COLO829 (cell line): ENCODE measurements at regions not wholly inside any gene's neighbourhood (a gene's known extent, or its start where the extent isn't known, plus 50 kb on each side); places are given as distances from the start of the nearest gene placed in this dataset.

Experiments
- DNase-seq: peaks from one replicate; pipeline ENCODE4 v3.0.0; 2012; ENCODE audit warnings: low spot score

GRCh38 chr2:236718207-236718992 is 148.8 kb downstream of the ACKR3 start:
- DNase-seq: no peak

- no peak for DNase-seq
Measured at GRCh38 chr2:236719192-236719635, 149.6 kb downstream of the ACKR3 start.

DNA sequence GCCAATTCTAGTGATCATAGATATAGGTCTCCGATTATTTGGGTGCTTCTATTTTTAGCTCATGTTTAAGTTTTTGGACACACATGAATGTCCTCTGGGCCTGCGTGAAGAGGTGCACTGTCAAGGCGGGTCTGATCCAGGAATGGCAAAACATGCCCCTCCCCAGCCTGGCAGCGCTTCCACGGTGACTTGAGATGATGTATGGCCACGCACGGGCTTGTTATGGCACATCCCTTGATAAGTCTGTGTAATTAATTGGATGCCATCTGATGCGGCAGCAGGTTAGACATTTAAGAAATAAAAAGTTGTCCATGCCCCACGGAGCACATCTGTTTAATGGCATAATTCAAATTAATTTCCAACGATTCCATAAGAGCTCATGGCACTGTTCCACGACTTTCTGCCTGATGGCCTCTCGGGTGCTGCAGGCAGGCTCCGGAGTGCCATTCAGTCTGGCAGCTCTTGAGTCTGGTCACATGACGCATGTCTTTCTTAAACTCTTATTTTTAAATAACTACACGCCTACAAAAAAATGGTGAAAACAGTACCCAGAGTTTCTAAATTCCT is 151.4 kb downstream of the ACKR3 start:
- DNase-seq: no peak

GRCh38 chr2:236724200-236724599 is 154.6 kb downstream of the ACKR3 start:
- DNase-seq: no peak

DNA sequence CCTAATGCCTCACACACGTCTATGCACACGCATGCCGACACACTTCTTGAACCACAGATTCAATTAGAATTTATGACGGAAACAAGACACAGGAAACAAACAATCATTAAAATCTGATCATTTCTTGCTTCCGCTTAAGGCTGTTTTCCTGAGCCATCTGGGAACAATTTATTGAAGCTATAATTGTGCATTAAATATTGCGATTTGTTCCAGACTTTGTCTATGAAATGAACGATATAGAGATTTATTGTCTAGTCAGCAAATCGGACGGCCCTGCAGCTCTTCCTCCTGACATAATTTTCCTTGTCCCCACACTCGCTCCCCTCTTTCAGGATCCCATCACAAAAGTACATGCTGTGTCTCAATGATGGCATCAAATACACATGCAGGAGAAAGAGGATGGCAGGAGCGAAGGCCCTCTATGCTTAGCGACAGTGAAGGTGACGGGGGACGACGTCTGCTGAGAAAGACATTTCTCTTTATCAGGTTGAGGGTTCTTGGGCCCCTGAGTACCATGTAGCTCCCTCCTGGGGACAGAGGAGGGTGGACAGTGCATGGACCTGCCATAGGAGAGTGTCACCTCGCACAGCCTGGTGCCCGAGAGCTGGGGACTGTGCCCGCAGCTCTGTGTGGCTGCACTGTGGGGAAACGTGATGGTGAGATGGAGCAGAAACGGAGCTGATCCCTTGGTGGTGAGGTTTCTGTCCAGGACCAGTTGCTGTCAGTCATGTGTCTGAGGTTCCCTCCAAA is 157.3 kb downstream of the ACKR3 start:
- no peak for DNase-seq

- no peak for DNase-seq
Measured at GRCh38 chr2:236728916-236729670, 159.5 kb downstream of the ACKR3 start.

DNA sequence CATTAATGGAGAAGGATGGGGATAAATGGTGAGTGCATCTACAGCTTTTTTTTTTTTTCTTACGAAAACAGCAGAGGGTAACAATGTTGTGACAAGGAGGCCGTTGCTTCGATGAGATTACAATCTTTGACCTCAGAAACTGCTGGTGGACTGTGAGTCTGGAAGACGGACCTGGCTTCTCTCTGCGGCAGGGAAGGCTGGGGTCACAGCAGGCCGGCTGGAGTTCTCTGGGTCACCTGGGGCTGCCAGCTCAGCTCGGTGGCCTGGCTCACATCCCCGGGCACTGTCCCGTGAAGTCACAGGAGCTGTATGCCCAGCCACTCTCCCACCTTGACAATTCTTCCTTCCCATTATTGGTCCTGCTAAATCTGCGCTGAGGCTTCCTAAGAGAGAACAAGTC is 160.8 kb downstream of the ACKR3 start:
- DNase-seq: no peak

- no peak for DNase-seq
Measured at GRCh38 chr2:236731767-236732580, 162.3 kb downstream of the ACKR3 start.

- DNase-seq: no peak
Measured at GRCh38 chr2:236733156-236733555, 163.5 kb downstream of the ACKR3 start.

DNA sequence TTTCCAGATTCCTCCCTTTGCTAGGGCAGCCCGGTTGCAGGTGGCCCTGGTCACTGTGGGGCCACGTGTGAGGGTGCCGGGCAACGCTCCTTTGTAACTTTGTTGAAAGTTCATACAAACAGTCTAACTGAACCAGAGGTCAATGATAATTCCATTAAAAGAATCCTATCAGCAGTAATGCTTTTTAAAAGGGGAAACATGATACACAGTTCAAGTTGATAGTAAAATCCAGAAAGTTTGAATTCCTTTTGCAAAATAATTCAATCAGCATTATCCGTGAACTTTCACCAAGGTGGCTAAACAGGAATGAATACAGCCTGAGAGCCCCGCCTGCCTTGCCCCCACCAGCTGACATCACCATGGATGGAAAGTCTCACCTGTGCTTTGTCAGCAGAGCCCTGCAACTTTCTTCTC is 166.2 kb downstream of the ACKR3 start:
- DNase-seq: no peak

DNA sequence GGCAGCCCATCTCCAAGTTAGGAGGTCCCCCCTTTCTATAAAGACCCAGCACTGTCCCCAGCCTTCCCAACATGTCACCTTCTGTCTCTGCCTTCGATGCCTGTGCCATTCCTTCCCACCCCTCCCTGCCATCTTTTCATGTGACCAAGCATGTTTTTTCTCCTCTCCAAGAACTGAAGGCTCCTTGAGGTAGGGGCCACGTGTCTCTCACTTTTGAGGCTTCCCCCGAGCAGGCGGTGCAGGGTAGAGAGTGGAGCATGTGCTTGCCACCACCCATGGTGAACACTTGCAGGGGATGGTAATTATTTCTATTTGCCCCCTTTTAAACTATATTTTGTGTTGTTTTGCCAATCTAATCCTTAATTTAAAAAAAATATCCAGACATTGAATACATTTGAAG is 168.4 kb downstream of the ACKR3 start:
- DNase-seq: no peak

- no peak for DNase-seq
Measured at GRCh38 chr2:236738896-236739295, 169.3 kb downstream of the ACKR3 start.

GRCh38 chr2:236739663-236740062 is 170.0 kb downstream of the ACKR3 start:
- no peak for DNase-seq

DNA sequence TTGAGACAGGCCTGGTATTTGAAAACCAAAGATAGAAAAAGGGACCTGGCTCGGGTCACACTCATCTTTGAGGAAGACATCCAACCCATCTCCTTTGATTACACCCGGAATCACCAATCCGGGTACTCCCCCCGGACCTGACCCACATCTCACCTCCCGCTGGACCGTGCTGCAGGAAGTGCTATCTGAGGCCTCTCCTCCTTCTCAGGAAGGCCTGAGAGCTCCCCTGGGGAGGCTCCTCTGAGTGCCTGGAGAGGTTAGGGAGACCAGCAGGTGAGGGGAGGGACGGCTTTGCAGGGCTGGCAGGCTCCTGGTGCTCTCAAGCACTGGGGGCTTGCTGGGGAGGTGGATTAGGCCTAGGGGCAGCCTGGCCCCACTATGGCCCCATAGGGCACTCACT is 170.9 kb downstream of the ACKR3 start:
- no peak for DNase-seq

DNA sequence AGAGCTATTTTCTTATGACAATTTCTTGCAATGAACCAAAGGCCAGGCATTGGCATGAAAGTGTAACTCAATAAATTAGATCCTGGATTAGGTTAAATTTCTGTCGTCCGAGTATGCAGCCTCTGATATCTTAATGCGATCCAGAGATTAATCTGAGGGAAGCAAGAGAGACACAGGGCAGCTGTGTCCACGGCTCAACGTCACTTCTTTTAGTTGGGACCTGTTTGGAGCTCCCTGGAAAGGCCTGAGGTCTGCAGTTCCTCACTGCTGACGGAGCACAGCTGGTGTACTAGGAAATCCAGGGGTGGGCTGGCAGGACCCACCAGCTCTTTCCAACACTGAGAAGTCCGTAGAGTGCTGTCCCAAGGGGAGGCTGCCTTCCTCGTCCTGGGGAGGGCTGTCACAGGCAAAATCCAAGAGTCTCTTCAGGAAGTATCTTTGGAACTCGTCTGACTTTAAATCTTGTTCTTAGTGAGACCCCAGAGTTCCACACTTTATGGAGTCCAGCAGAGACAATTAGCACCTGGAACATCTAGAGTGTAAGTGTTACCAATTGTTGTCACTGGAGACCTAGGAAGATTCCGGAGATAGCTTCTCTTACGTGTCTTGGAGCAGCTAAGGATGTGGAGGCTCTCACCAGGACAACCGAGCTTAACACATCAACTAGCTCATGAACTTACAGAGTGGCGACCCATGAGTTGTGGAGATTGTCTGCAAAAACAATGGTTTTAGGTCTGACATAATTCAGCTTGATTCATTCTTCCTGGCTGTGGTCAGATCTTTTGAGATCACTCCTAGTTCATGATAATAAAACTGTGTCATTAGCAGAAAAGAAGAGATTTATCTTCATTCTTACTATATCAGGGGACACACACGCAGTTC is 173.7 kb downstream of the ACKR3 start:
- no peak for DNase-seq

DNA sequence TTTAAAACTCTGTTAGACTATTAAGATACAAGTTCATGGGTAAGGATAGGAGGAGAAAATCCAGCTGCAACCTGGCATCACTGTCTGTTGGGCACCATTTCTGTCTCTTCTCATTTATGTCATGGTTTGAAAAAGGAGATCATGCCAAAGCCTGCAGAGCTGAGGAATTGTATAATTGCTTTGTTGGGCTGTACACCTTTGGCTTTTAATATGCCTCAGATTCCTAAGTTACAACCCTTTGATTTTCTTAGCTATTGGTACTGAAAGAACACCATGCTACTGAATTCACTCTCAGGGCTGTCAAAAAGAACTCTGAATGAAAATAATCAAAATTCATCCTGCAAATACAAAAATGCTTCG is 174.3 kb downstream of the ACKR3 start:
- no peak for DNase-seq

GRCh38 chr2:236744281-236744705 is 174.7 kb downstream of the ACKR3 start:
- no peak for DNase-seq

- no peak for DNase-seq
Measured at GRCh38 chr2:236744716-236745115, 175.1 kb downstream of the ACKR3 start.

DNA sequence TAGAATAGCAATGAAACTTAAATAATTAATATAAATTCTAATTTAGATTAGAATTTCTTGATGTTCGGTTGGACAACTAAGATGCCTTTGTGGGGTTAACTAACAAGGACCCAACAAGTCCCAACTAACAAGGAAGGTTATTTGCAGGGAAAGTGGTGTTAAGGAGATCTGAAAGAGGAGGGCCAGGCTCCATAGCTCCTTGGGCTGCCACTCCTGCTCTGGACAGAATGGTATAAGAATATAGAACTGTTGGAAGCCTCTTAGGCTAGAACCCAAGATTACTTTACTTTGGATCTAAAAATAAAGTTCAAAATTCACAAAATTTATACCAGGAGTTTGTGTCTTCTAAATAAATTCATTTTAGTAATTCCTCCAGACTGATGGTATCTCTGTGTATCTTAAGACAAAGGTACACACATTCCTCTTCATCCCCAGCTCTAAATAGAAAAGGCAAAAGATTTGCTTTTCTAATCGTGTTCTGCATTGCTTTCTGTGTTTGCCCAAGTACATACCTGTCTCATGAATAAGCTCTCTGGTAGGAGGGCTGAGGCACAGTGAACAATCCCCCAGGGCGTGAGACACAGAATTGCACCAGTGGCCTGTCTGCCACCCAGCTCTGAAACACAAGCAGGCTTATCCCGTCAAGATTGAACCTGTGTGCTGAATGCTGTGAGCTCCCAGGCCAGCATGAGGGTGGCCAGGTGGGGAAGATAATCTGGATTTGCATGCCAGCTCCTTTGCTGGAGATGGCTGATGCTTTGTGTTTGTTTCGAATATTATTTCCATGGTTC is 176.0 kb downstream of the ACKR3 start:
- DNase-seq: no peak

DNA sequence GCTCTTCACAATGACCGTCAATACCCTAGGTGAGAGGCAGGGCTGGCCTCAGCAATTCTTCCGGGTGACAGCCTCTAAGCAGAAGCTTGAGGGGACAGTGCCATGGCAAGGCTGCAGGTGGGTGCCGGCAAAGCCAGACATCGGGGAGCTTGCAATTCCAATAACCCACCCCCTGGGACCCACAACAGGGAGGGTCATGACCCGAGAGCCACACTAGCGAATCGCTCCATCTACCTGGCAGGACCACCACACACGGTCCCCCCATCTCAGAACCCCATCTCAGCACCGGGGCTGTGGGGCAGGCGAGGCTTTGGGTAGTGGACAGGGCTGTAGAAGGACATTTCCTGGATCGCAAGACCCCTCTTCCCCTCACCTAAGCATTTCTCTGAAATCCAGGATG is 177.2 kb downstream of the ACKR3 start:
- DNase-seq: no peak
